ENCODE measurements at regions not wholly inside any gene's neighbourhood (a gene's known extent, or its start where the extent isn't known, plus 50 kb on each side); places are given as distances from the start of the nearest gene placed in this dataset.

GRCh38 chr3:168988853-168989252 is 674.7 kb downstream of the MECOM start (continued):
- TF ChIP-seq RNF219 (CRISPR knock-in tag; IDR thresholded peaks at IDR 0.05) (no peak), PAXIP1 (CRISPR knock-in tag; conservative IDR thresholded peaks at IDR 0.05) (peak; percentile 98), PRDM15 (CRISPR knock-in tag; IDR thresholded peaks at IDR 0.05) (no peak), CEBPG (CRISPR knock-in tag; IDR thresholded peaks at IDR 0.05) (peak; percentile 26; the same call in 1 of the 2 replicates), JARID2 (CRISPR knock-in tag; IDR thresholded peaks at IDR 0.05; ENCODE audit: insufficient replicate concordance) (no peak), ELF4 (CRISPR knock-in tag; IDR thresholded peaks at IDR 0.05; ENCODE audit: borderline replicate concordance) (no peak), ZNF205 (CRISPR knock-in tag; IDR thresholded peaks at IDR 0.05) (no peak), ZBTB39 (CRISPR knock-in tag; IDR thresholded peaks at IDR 0.05) (no peak), SP140L (CRISPR knock-in tag; IDR thresholded peaks at IDR 0.05; ENCODE audit: borderline replicate concordance) (0 out of 2 replicates have a peak, but pooled peaks have one; percentile 42), JUND (CRISPR knock-in tag; IDR thresholded peaks at IDR 0.05) (0 out of 2 replicates have a peak, but pooled peaks have one; percentile 44), HOXA9 (CRISPR knock-in tag; IDR thresholded peaks at IDR 0.05; ENCODE audit: borderline replicate concordance) (no peak), CHCHD3 (CRISPR knock-in tag; IDR thresholded peaks at IDR 0.05) (no peak), SMAD9 (CRISPR knock-in tag; IDR thresholded peaks at IDR 0.05) (no peak), ZNF333 (CRISPR knock-in tag; IDR thresholded peaks at IDR 0.05; ENCODE audit: borderline replicate concordance) (no peak), HOXA7 (CRISPR knock-in tag; IDR thresholded peaks at IDR 0.05) (no peak), FOXC1 (CRISPR knock-in tag; IDR thresholded peaks at IDR 0.05; ENCODE audit: borderline replicate concordance) (no peak), ZSCAN12 (CRISPR knock-in tag; IDR thresholded peaks at IDR 0.05) (no peak)
